ENCODE measurements at regions not wholly inside any gene's neighbourhood (a gene's known extent, or its start where the extent isn't known, plus 50 kb on each side); places are given as distances from the start of the nearest gene placed in this dataset.
"Not testable (repeated sequence)": the region's sequence is repeated elsewhere in the genome, so short reads cannot be mapped to it uniquely, and the experiment has no call there.

- ATAC-seq, result peak; percentile 21
These were observed 331.6 kb downstream of the SRGAP2C start for GRCh38 chr1:121516234-121516967.

GRCh38 chr1:121517586-121518230 is 332.9 kb downstream of the SRGAP2C start:
- TF ChIP-seq CTCF (IDR thresholded peaks at IDR 0.05), result no peak
- intact Hi-C loops (cut with DNase I), result no loop called here
- ATAC-seq (no peak), DNase-seq (no peak)
- H3K36me3 ChIP-seq, result no peaks in the 10 kb centered on the region
- H3K4me1 ChIP-seq, result peaks cover 0 to 26% of the 10 kb centered on the region in 2 donors
- H3K27me3 ChIP-seq, result peaks cover 11 to 40% of the 10 kb centered on the region in 2 donors
- H3K27ac ChIP-seq, result no peak overlapping the region
- H3K9me3 ChIP-seq, result no peaks in the 10 kb centered on the region
- H3K4me3 ChIP-seq, result no peak overlapping the region

More at GRCh38 chr1:121516234-121516967, 331.6 kb downstream of the SRGAP2C start:
- no peaks in the 10 kb centered on the region for H3K36me3 ChIP-seq
- peak overlapping the region; percentile 10 to 66 for H3K27ac ChIP-seq
- intact Hi-C loops (cut with DNase I), result no loop called here
- H3K4me3 ChIP-seq, result no peak overlapping the region
- H3K4me1 ChIP-seq, result peaks cover 0 to 26% of the 10 kb centered on the region in 2 donors
- H3K9me3 ChIP-seq, result no peaks in the 10 kb centered on the region
- peaks cover 11 to 32% of the 10 kb centered on the region in 2 donors for H3K27me3 ChIP-seq
- DNase-seq, result peak in 2 of 4 donors; percentile 63 to 76
- TF ChIP-seq CTCF (IDR thresholded peaks at IDR 0.05), result no peak

DNA sequence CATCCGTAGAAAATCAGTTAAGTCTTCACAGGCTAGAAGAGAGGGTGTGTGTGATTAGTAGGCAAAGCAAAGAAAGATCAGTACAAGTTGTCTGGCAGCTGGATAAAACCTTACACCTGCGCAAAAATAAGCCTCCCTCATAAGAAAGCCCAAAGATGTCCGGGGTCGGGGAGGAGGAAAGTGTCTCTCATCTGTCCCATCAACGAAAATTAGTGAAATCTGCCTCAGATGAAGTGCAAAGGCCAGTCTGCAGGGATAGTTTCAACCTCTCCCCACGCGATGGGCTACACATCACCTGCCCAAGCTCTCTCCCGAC is 333.9 kb downstream of the SRGAP2C start:
- ATAC-seq (no peak), DNase-seq (no peak)
- Histone ChIP-seq H3K4me3 (peak overlapping the region; percentile 41 to 53), H3K4me1 (peaks cover 0 to 26% of the 10 kb centered on the region in 2 donors), H3K27ac (peak overlapping the region in 1 of 2 donors; percentile 34), H3K27me3 (peaks cover 11 to 40% of the 10 kb centered on the region in 2 donors), H3K36me3 (no peaks in the 10 kb centered on the region), H3K9me3 (no peaks in the 10 kb centered on the region)
- intact Hi-C loops (cut with DNase I), result no loop called here
- no peak for TF ChIP-seq CTCF (IDR thresholded peaks at IDR 0.05)

DNA sequence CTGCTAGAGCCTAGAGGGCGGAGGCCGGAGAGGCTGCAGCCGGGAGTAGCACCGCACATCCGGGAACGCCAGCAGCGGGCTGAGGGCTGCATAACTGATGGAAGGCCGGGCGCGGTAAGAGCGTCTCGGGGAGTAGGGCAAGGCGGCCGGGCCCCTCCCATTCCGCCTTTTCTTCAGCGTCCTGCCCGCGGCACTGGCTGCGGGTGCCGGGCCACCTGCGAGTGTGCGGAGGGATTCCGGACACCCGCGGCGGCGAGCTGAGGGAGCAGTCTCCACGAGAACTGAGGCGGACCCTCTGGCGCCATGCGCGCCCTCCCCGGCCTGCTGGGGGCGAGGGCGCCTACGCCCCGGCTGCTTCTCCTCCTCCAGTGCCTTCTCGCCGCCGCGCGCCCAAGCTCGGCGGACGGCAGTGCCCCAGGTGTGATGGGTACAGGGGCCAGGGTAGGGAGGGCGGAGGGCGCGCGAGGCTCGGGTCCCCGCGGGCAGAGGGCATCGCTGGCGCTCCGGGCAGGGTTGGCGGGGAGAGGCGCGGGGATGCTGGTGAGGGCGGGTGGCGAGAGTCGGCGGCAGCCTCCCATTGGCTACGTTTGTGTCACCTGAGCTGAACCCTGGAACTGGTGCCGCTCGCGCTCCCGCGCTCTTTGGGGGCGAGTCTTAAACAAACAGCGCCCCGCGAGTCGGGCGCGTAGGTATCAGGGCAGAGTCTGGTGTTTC is 334.4 kb downstream of the SRGAP2C start:
- DNase-seq (peak in 3 of 4 donors; percentile 28 to 91 (median 71)), ATAC-seq (peak; percentile 88)
- H3K36me3 ChIP-seq, result no peaks in the 10 kb centered on the region
- intact Hi-C loops (cut with DNase I), result no loop called here
- peak overlapping the region in 1 of 2 donors; percentile 34 for H3K27ac ChIP-seq
- peak overlapping the region; percentile 41 to 53 for H3K4me3 ChIP-seq
- no peaks in the 10 kb centered on the region for H3K9me3 ChIP-seq
- peaks cover 0 to 26% of the 10 kb centered on the region in 2 donors for H3K4me1 ChIP-seq
- no peak for TF ChIP-seq CTCF (IDR thresholded peaks at IDR 0.05)
- H3K27me3 ChIP-seq, result peaks cover 11 to 40% of the 10 kb centered on the region in 2 donors

- intact Hi-C loops (cut with DNase I); H3K9me3 ChIP-seq; H3K36me3 ChIP-seq; DNase-seq; ATAC-seq; H3K27ac ChIP-seq: not testable (repeated sequence)
- H3K4me3 ChIP-seq, result peak overlapping the region; percentile 41 to 53
- H3K4me1 ChIP-seq, result peaks cover 0 to 26% of the 10 kb centered on the region in 2 donors
- peaks cover 11 to 40% of the 10 kb centered on the region in 2 donors for H3K27me3 ChIP-seq
These were observed 335.0 kb downstream of the SRGAP2C start for GRCh38 chr1:121519756-121520286.
